Mucosa of descending colon (tissue), 3 donors: ENCODE measurements at regions not wholly inside any gene's neighbourhood (a gene's known extent, or its start where the extent isn't known, plus 50 kb on each side); places are given as distances from the start of the nearest gene placed in this dataset.

Source experiments
- ATAC-seq: fragments of 200-7000 bp; cut with Tn5 transposase; one replicate; pipeline ENCODE4 v1.9.1; 2020; ENCODE audit warnings: mild to moderate bottlenecking, moderate library complexity
- DNase-seq, 3 donors: peaks; one replicate each; pipeline ENCODE4 v3.0.0-alpha.2; 2020
- H3K36me3 ChIP-seq: fragments of 200-600 bp; one replicate; pipeline ENCODE4 v1.8.0; 2021; ENCODE audit warnings: low read depth, mild to moderate bottlenecking
- H3K4me1 ChIP-seq: fragments of 200-600 bp; one replicate; pipeline ENCODE4 v1.8.0; 2021; ENCODE audit warnings: low read depth, mild to moderate bottlenecking
- H3K4me3 ChIP-seq: fragments of 200-600 bp; one replicate; pipeline ENCODE4 v1.8.0; 2021; ENCODE audit warnings: mild to moderate bottlenecking
- H3K9me3 ChIP-seq: fragments of 200-600 bp; one replicate; pipeline ENCODE4 v1.8.0; 2021; ENCODE audit warnings: mild to moderate bottlenecking
- intact Hi-C, 2 donors: fragments of 100-400 bp; cut with DNase I in 1 of 2; cut with micrococcal nuclease in 1 of 2; formaldehyde crosslinking; loops; one replicate each; pipeline versions ENCODE4 v1.11.0 to v1.11.1; 2022; cut with DNase I, micrococcal nuclease
- TF ChIP-seq, protein P1 (sequence below): fragments of 200-600 bp; IDR thresholded peaks from one replicate; pipeline ENCODE4 v1.8.0; 2022; ENCODE audit warnings: antibody characterized with exemption, mild to moderate bottlenecking
- donor health status: DM: no; HTN: no; CAD: no; lungs with moderate emphysema.
- donor health status: DM: no; HTN: no; CAD: no.
- donor health status: DM: no; HTN: yes; CAD: no.

DNA sequence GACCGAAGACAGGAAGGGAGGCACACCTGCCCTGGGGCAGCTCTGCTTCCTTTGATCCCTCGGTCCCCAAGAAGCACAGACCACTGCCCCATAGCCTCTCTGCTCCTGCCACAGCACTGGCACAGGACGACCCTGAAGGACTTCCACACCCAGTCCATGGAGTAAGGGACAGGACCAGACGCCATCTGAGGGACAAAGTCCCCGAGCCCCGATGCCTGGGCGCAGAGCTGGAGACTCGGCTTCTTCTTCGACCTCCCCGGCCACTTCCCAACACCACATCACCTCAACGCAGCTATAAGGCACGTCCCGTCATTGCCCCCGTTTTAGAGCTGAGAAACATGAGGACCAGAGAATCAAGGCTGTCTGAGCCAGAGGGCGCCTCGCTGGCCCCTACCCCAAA, 310.5 kb downstream of the BRD1 start:
- intact Hi-C loops, result no loop called here
- Histone ChIP-seq H3K36me3 (no peaks in the 10 kb centered on the region), H3K4me1 (no peaks in the 10 kb centered on the region), H3K4me3 (no peak overlapping the region), H3K9me3 (no peaks in the 10 kb centered on the region)
- TF ChIP-seq, protein P1, sequence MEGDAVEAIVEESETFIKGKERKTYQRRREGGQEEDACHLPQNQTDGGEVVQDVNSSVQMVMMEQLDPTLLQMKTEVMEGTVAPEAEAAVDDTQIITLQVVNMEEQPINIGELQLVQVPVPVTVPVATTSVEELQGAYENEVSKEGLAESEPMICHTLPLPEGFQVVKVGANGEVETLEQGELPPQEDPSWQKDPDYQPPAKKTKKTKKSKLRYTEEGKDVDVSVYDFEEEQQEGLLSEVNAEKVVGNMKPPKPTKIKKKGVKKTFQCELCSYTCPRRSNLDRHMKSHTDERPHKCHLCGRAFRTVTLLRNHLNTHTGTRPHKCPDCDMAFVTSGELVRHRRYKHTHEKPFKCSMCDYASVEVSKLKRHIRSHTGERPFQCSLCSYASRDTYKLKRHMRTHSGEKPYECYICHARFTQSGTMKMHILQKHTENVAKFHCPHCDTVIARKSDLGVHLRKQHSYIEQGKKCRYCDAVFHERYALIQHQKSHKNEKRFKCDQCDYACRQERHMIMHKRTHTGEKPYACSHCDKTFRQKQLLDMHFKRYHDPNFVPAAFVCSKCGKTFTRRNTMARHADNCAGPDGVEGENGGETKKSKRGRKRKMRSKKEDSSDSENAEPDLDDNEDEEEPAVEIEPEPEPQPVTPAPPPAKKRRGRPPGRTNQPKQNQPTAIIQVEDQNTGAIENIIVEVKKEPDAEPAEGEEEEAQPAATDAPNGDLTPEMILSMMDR, result no peak
- ATAC-seq (no peak), DNase-seq (no peak)

DNA sequence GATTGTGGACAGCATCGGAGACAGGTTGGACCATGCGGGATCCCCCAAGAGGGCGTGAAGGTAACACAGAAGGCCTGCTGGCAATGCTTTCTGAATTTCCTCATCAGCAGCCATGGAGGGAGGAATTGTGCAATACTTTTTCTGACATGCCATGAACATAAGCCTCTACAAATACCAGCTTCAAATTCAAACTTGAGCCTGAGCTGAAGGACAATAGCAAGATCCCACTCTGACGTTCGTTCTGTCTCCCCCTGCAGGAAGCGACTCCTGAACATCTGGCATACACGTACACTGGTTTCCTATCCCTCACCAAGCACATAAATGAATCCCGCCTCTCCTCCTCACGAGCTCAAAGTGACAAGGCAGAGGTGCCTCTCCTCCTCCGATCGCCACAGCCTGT, 312.2 kb downstream of the BRD1 start:
- intact Hi-C loops, result no loop called here
- DNase-seq (no peak), ATAC-seq (no peak)
- no peaks in the 10 kb centered on the region for H3K36me3 ChIP-seq
- no peaks in the 10 kb centered on the region for H3K4me1 ChIP-seq
- TF ChIP-seq, protein P1, result no peak
- H3K4me3 ChIP-seq, result no peak overlapping the region
- H3K9me3 ChIP-seq, result peaks cover 8% of the 10 kb centered on the region

DNA sequence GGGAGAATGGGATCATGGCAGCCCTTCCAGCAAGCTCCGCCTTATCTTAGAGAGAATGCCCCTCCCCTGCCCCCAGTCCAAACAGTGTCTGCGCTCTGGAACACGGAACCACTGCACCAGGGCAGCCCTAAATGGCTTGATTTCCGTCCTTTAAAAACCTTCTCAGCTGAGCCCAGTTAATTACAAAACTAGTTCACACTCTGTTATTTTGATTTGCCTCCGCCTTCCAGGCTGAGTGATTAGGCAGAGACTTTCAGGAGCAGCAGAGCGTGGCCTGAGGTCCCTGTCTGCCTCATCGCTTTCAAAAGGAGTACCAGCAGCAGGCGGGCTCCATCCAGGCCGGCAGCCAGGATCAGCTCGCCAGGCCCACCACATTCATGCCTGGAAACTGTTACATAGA, 313.0 kb downstream of the BRD1 start:
- ATAC-seq (no peak), DNase-seq (no peak)
- Histone ChIP-seq H3K4me1 (no peaks in the 10 kb centered on the region), H3K36me3 (no peaks in the 10 kb centered on the region), H3K9me3 (peaks cover 10% of the 10 kb centered on the region), H3K4me3 (no peak overlapping the region)
- TF ChIP-seq, protein P1, result no peak
- intact Hi-C loops, result no loop called here

DNA sequence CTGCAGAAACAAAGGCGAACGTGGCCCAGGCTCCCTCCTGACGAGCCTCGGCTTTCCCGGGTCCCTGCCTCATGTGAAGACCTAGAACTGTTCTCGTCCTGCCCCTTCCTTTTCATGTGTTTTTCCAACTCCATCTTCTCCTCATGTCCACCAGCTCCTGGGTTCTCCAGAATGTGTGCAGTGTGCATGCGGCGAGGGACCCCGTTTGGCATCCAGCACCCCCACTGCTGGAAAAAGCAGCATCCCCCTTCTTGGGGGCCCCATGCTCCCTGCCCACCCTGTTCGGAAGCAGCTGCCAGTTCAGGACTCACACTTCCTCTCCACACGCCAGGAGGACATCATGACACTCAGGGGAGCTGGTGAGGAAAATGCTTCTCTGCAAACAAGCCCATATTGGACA, 313.5 kb downstream of the BRD1 start:
- DNase-seq (no peak), ATAC-seq (no peak)
- peaks cover 10% of the 10 kb centered on the region for H3K9me3 ChIP-seq
- no peaks in the 10 kb centered on the region for H3K36me3 ChIP-seq
- intact Hi-C loops, result no loop called here
- H3K4me1 ChIP-seq, result no peaks in the 10 kb centered on the region
- no peak overlapping the region for H3K4me3 ChIP-seq
- TF ChIP-seq, protein P1, result no peak

DNA sequence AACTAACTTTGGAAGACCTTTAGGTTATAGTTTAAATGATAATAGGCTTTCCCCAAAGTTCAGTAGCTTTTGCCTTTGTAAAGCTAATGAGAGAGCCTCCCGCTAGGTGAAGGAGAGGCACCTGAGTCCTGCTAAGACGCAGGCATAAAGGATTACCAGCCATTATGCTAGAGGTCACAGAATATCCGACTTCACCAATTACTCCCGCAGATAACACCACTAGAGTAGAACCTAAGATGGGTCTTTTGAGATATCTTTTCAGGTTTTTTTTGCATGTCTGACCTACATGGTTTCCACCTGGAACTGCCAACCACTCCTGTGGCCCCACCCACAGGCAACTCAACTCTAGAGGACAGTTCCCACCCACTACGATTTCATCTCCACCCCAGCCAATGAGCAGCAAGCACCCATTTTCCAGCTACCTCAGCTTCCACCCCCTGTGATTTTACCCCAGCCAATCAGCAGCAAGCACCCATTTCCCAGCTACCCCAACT, 314.3 kb downstream of the BRD1 start:
- intact Hi-C loops, result no loop called here
- H3K36me3 ChIP-seq, result no peaks in the 10 kb centered on the region
- ATAC-seq, result no peak
- H3K4me3 ChIP-seq, result no peak overlapping the region
- H3K4me1 ChIP-seq, result no peaks in the 10 kb centered on the region
- no peak for DNase-seq
- H3K9me3 ChIP-seq, result peaks cover 10% of the 10 kb centered on the region
- TF ChIP-seq, protein P1, result no peak
